Brain microvascular endothelial cell (primary cell): ENCODE measurements at regions not wholly inside any gene's neighbourhood (a gene's known extent, or its start where the extent isn't known, plus 50 kb on each side); places are given as distances from the start of the nearest gene placed in this dataset.

ENCODE experiments used
- DNase-seq: peaks from one replicate; pipeline ENCODE4 v3.0.0-alpha.2; 2020
- H3K27ac ChIP-seq: fragments of 250-450 bp; sonication (Bioruptor Pico); 2 replicates; pipeline ENCODE4 v1.5.1; 2020; ENCODE audit warnings: mild to moderate bottlenecking, moderate library complexity
- H3K27me3 ChIP-seq: fragments of 250-450 bp; sonication (Bioruptor Pico); replicated peaks from 2 replicates; pipeline ENCODE4 v1.5.1; 2020; ENCODE audit warnings: mild to moderate bottlenecking
- H3K36me3 ChIP-seq: fragments of 250-450 bp; sonication (Bioruptor Pico); replicated peaks from 2 replicates; pipeline ENCODE4 v1.5.1; 2020; ENCODE audit warnings: mild to moderate bottlenecking
- H3K4me3 ChIP-seq: 2 replicates; pipeline ENCODE4 v1.5.1; 2011; ENCODE audit warnings: low read depth, mild to moderate bottlenecking, control low read depth, low read length, moderate library complexity
- CTCF ChIP-seq: IDR thresholded peaks from 2 replicates; pipeline ENCODE4 v1.5.1; 2011; ENCODE audit warnings: low read depth, mild to moderate bottlenecking, moderate library complexity, low read length, control low read depth, inconsistent platforms; ENCODE audit errors: missing control alignments
- in situ Hi-C: cut with HindIII; loops from 2 replicates; pipeline ENCODE4 v1.10.0; 2017; ENCODE audit warnings: low sequenced_read_pairs, low pct_ligation_motif_present

- no peaks in the 10 kb centered on the region for H3K36me3 ChIP-seq
- no peak overlapping the region for H3K27ac ChIP-seq
- H3K4me3 ChIP-seq, result no peak overlapping the region
- no peaks in the 10 kb centered on the region for H3K27me3 ChIP-seq
- in situ Hi-C loops, result no loop called here
- no peak for DNase-seq
- TF ChIP-seq CTCF, result no peak
Observed at GRCh38 chr3:197368330-197368729, 69.9 kb upstream of the DLG1 start.

GRCh38 chr3:197367081-197367780 lies 68.8 kb upstream of the DLG1 start:
- H3K27ac ChIP-seq, result no peak overlapping the region
- peak; percentile 14 for TF ChIP-seq CTCF
- no peaks in the 10 kb centered on the region for H3K36me3 ChIP-seq
- peak; percentile 47 for DNase-seq
- no peaks in the 10 kb centered on the region for H3K27me3 ChIP-seq
- H3K4me3 ChIP-seq, result no peak overlapping the region
- in situ Hi-C loops, result no loop called here

- Histone ChIP-seq H3K4me3 (no peak overlapping the region), H3K27me3 (no peaks in the 10 kb centered on the region), H3K36me3 (no peaks in the 10 kb centered on the region), H3K27ac (no peak overlapping the region)
- no peak for TF ChIP-seq CTCF
- in situ Hi-C loops, result no loop called here
- DNase-seq, result no peak
Observed at GRCh38 chr3:197366301-197367044, 68.1 kb upstream of the DLG1 start.

GRCh38 chr3:197365586-197365985 lies 67.2 kb upstream of the DLG1 start:
- no peak for TF ChIP-seq CTCF

GRCh38 chr3:197364410-197365071 lies 66.1 kb upstream of the DLG1 start:
- TF ChIP-seq CTCF, result no peak
- H3K27ac ChIP-seq, result no peak overlapping the region
- in situ Hi-C loops, result no loop called here
- H3K4me3 ChIP-seq, result no peak overlapping the region
- no peaks in the 10 kb centered on the region for H3K36me3 ChIP-seq
- H3K27me3 ChIP-seq, result no peaks in the 10 kb centered on the region
- no peak for DNase-seq

More at GRCh38 chr3:197365586-197365985, 67.2 kb upstream of the DLG1 start:
- no peaks in the 10 kb centered on the region for H3K36me3 ChIP-seq
- no peak overlapping the region for H3K27ac ChIP-seq
- no peak for DNase-seq
- no peak overlapping the region for H3K4me3 ChIP-seq
- H3K27me3 ChIP-seq, result no peaks in the 10 kb centered on the region
- in situ Hi-C loops, result no loop called here
